PC-9 (cell line): ENCODE measurements at regions not wholly inside any gene's neighbourhood (a gene's known extent, or its start where the extent isn't known, plus 50 kb on each side); places are given as distances from the start of the nearest gene placed in this dataset.

Experiments
- CTCF ChIP-seq: fragments of 200-600 bp; sonication (generic); conservative IDR thresholded peaks from 2 replicates; pipeline ENCODE4 v1.6.1; 2017; ENCODE audit warnings: mixed run types, antibody characterized with exemption, mild to moderate bottlenecking, moderate library complexity
- EZH2 ChIP-seq: fragments of 200-600 bp; sonication (generic); IDR thresholded peaks from 2 replicates; pipeline ENCODE4 v1.8.0; 2017; ENCODE audit warnings: antibody characterized with exemption, low read depth

- TF ChIP-seq CTCF: no peak
- TF ChIP-seq EZH2: no peak
These were observed 77.0 kb upstream of the IFNAR2 start for GRCh38 chr21:33152732-33153130.
